ENCODE measurements at regions not wholly inside any gene's neighbourhood (a gene's known extent, or its start where the extent isn't known, plus 50 kb on each side); places are given as distances from the start of the nearest gene placed in this dataset.
"Not testable (repeated sequence)": the region's sequence is repeated elsewhere in the genome, so short reads cannot be mapped to it uniquely, and the experiment has no call there.

- Histone ChIP-seq H3K4me3 (no peak overlapping the region), H3K27me3 (no peaks in the 10 kb centered on the region), H3K4me1 (no peaks in the 10 kb centered on the region), H3K27ac (no peak overlapping the region), H3K9me3 (no peaks in the 10 kb centered on the region), H3K36me3 (no peaks in the 10 kb centered on the region)
- DNase-seq (ENCODE audit: low spot score): no peak
- TF ChIP-seq CTCF (IDR thresholded peaks at IDR 0.05): no peak
Measured at GRCh38 chr1:191519519-191519918, 638.7 kb upstream of the RGS18 start.

GRCh38 chr1:191520345-191520744 lies 637.9 kb upstream of the RGS18 start:
- Histone ChIP-seq H3K4me3 (no peak overlapping the region), H3K27me3 (no peaks in the 10 kb centered on the region), H3K36me3 (no peaks in the 10 kb centered on the region), H3K27ac (no peak overlapping the region), H3K4me1 (no peaks in the 10 kb centered on the region), H3K9me3 (no peaks in the 10 kb centered on the region)
- DNase-seq (ENCODE audit: low spot score): no peak
- no peak for TF ChIP-seq CTCF (IDR thresholded peaks at IDR 0.05)

GRCh38 chr1:191525944-191526343 lies 632.3 kb upstream of the RGS18 start:
- not testable (repeated sequence) for H3K27ac ChIP-seq; H3K27me3 ChIP-seq; H3K4me1 ChIP-seq; H3K9me3 ChIP-seq; H3K36me3 ChIP-seq; H3K4me3 ChIP-seq; DNase-seq (ENCODE audit: low spot score)

GRCh38 chr1:191528275-191528674 lies 630.0 kb upstream of the RGS18 start:
- Histone ChIP-seq H3K4me1 (no peaks in the 10 kb centered on the region), H3K9me3 (no peaks in the 10 kb centered on the region), H3K36me3 (no peaks in the 10 kb centered on the region), H3K4me3 (no peak overlapping the region), H3K27me3 (no peaks in the 10 kb centered on the region), H3K27ac (no peak overlapping the region)
- DNase-seq (ENCODE audit: low spot score): no peak
- no peak for TF ChIP-seq CTCF (IDR thresholded peaks at IDR 0.05)

- Histone ChIP-seq H3K27me3 (no peaks in the 10 kb centered on the region), H3K9me3 (no peaks in the 10 kb centered on the region), H3K4me3 (no peak overlapping the region), H3K27ac (no peak overlapping the region), H3K36me3 (no peaks in the 10 kb centered on the region), H3K4me1 (no peaks in the 10 kb centered on the region)
- no peak for DNase-seq (ENCODE audit: low spot score)
- no peak for TF ChIP-seq CTCF (IDR thresholded peaks at IDR 0.05)
Measured at GRCh38 chr1:191530928-191531327, 627.3 kb upstream of the RGS18 start.

GRCh38 chr1:191533254-191533653 lies 625.0 kb upstream of the RGS18 start:
- no peak overlapping the region for H3K27ac ChIP-seq

More at GRCh38 chr1:191533254-191533653, 625.0 kb upstream of the RGS18 start:
- Histone ChIP-seq H3K4me3 (no peak overlapping the region), H3K27me3 (no peaks in the 10 kb centered on the region), H3K36me3 (no peaks in the 10 kb centered on the region), H3K9me3 (peaks cover 0 to 18% of the 10 kb centered on the region in 2 donors), H3K4me1 (no peaks in the 10 kb centered on the region)
- DNase-seq (ENCODE audit: low spot score): no peak
- TF ChIP-seq CTCF (IDR thresholded peaks at IDR 0.05): no peak

Measured in right atrium auricular region (tissue), 2 donors.